ENCODE measurements at regions not wholly inside any gene's neighbourhood (a gene's known extent, or its start where the extent isn't known, plus 50 kb on each side); places are given as distances from the start of the nearest gene placed in this dataset.

DNA sequence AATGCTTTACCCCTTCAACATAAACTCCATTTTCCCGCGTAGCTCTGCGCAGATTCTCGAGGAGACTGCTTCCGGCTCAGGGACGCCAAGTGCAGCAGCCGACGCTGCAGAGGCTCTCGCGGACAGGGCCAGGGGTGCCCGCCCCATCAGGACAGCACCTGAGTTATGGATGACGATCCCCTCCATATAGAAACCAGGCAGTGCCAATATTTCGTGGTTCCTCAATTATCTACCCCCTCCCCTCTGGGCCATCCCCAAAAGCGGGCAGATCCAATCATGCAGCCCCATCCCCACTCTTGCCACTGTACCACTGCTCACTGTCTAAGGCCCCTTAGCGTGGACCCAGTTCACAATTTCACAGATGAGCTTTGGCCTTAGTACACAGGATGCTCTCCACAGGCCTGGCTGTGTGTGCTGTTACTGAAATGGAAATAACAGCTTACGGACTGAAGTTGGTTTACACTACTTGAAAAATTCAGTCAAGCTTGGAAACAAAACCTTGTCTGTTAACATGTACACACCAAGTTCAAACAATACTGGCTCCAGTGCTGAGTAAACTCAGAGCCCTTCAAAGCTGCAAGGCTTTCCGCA is 74.5 kb downstream of the DACT2 start:
- no peak for TF ChIP-seq EP300 (IDR thresholded peaks at IDR 0.05; ENCODE audit: low read depth)
- no peak for TF ChIP-seq POLR2A (IDR thresholded peaks at IDR 0.05)
- TF ChIP-seq, protein P1, sequence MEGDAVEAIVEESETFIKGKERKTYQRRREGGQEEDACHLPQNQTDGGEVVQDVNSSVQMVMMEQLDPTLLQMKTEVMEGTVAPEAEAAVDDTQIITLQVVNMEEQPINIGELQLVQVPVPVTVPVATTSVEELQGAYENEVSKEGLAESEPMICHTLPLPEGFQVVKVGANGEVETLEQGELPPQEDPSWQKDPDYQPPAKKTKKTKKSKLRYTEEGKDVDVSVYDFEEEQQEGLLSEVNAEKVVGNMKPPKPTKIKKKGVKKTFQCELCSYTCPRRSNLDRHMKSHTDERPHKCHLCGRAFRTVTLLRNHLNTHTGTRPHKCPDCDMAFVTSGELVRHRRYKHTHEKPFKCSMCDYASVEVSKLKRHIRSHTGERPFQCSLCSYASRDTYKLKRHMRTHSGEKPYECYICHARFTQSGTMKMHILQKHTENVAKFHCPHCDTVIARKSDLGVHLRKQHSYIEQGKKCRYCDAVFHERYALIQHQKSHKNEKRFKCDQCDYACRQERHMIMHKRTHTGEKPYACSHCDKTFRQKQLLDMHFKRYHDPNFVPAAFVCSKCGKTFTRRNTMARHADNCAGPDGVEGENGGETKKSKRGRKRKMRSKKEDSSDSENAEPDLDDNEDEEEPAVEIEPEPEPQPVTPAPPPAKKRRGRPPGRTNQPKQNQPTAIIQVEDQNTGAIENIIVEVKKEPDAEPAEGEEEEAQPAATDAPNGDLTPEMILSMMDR (IDR thresholded peaks at IDR 0.05), result no peak
